Small intestine (tissue), 7 donors: ENCODE measurements at regions not wholly inside any gene's neighbourhood (a gene's known extent, or its start where the extent isn't known, plus 50 kb on each side); places are given as distances from the start of the nearest gene placed in this dataset.
A peak's percentile ranks its signal among the peaks of the same experiment; 100 is the strongest.

ENCODE experiments used
- DNase-seq, 2 donors: peaks; one replicate each; pipeline versions ENCODE4 v3.0.0 to v3.0.0-alpha.2; 2013
- FAIRE-seq: peaks from 2 replicates; lab custom pipeline; 2012; peaks lifted over from hg19 to GRCh38; lab: Jason Lieb, UNC
- H3K27ac ChIP-seq, 3 donors: one replicate each; pipeline ENCODE4 v1.5.1; 2013; ENCODE audit warnings: low read length in 2 of 3, mild to moderate bottlenecking in 2 of 3, control low read depth in 1 of 3, inconsistent platforms in 1 of 3, low read depth in 1 of 3, moderate library complexity in 1 of 3
- H3K27me3 ChIP-seq, 3 donors: one replicate each; pipeline ENCODE4 v1.6.1; 2013; ENCODE audit warnings: low read length in 3 of 3, inconsistent platforms in 1 of 3; ENCODE audit not compliant: control insufficient read depth in 3 of 3, insufficient read depth in 3 of 3
- H3K36me3 ChIP-seq, 3 donors: one replicate each; pipeline ENCODE4 v1.6.1; 2013; ENCODE audit warnings: low read length in 3 of 3, inconsistent platforms in 1 of 3, low read depth in 1 of 3, mild to moderate bottlenecking in 1 of 3, moderate library complexity in 1 of 3; ENCODE audit not compliant: control insufficient read depth in 3 of 3, insufficient read depth in 2 of 3
- H3K4me1 ChIP-seq, 3 donors: one replicate each; pipeline ENCODE4 v1.6.1; 2013; ENCODE audit warnings: low read length in 2 of 3, inconsistent platforms in 1 of 3, low read depth in 1 of 3, mild to moderate bottlenecking in 1 of 3, moderate library complexity in 1 of 3; ENCODE audit not compliant: control insufficient read depth in 3 of 3, insufficient read depth in 2 of 3
- H3K4me3 ChIP-seq, 3 donors: one replicate each; pipeline ENCODE4 v1.5.1; 2013; ENCODE audit warnings: low read length in 3 of 3, control low read depth in 1 of 3, inconsistent platforms in 1 of 3, low read depth in 1 of 3, mild to moderate bottlenecking in 1 of 3, moderate library complexity in 1 of 3
- H3K9me3 ChIP-seq, 2 donors: one replicate each; pipeline ENCODE4 v1.6.1; 2013; ENCODE audit warnings: low read depth in 1 of 2, low read length in 1 of 2; ENCODE audit not compliant: control insufficient read depth in 2 of 2, insufficient read depth in 1 of 2
- WGBS, 3 donors: extraction: QIAGEN DNeasy Blood & Tissue Kit; methylation state at CpG; one replicate each; pipeline ENCODE4 v1.1.7; 2013; 5-methylcytosine and 5-hydroxymethylcytosine counted together
- donor health status: healthy with polysubstance abuse.
- donor health status: control.
- donor health status: control.
- donor health status: Bipolar disorder and iron deficiency.
- donor health status: healthy.

- Histone ChIP-seq H3K9me3 (no peaks in the 10 kb centered on the region), H3K36me3 (no peaks in the 10 kb centered on the region), H3K27me3 (peaks cover 0 to 1% (median 0%) of the 10 kb centered on the region in 3 donors), H3K27ac (no peak overlapping the region), H3K4me1 (no peaks in the 10 kb centered on the region), H3K4me3 (no peak overlapping the region)
- FAIRE-seq (no peak), DNase-seq (no peak)
- 95 to 97% (median 96%) methylated on average over 16 of the region's 16 CpGs for WGBS, 3 donors
These were observed 322.7 kb upstream of the PITX2 start for GRCh38 chr4:110945600-110945999.

- WGBS, 3 donors: 65 to 90% (median 82%) methylated on average over 3 of the region's 3 CpGs
- Histone ChIP-seq H3K27ac (no peak overlapping the region), H3K4me3 (no peak overlapping the region), H3K27me3 (peaks cover 0 to 1% (median 0%) of the 10 kb centered on the region in 3 donors), H3K4me1 (no peaks in the 10 kb centered on the region), H3K9me3 (no peaks in the 10 kb centered on the region), H3K36me3 (no peaks in the 10 kb centered on the region)
- DNase-seq (no peak), FAIRE-seq (no peak)
These were observed 326.7 kb upstream of the PITX2 start for GRCh38 chr4:110949542-110949941.

GRCh38 chr4:110950731-110951130 is 327.9 kb upstream of the PITX2 start:
- no peaks in the 10 kb centered on the region for H3K9me3 ChIP-seq
- no peak for FAIRE-seq
- H3K36me3 ChIP-seq: no peaks in the 10 kb centered on the region
- no peak overlapping the region for H3K4me3 ChIP-seq
- no peaks in the 10 kb centered on the region for H3K4me1 ChIP-seq
- 66 to 76% (median 68%) methylated on average over 2 of the region's 2 CpGs for WGBS, 3 donors
- DNase-seq: no peak
- peaks cover 0 to 1% (median 0%) of the 10 kb centered on the region in 3 donors for H3K27me3 ChIP-seq
- H3K27ac ChIP-seq: no peak overlapping the region

GRCh38 chr4:110953191-110953590 is 330.3 kb upstream of the PITX2 start:
- Histone ChIP-seq H3K27me3 (peaks cover 0 to 1% (median 0%) of the 10 kb centered on the region in 3 donors), H3K27ac (no peak overlapping the region), H3K4me3 (no peak overlapping the region), H3K9me3 (no peaks in the 10 kb centered on the region), H3K36me3 (no peaks in the 10 kb centered on the region), H3K4me1 (no peaks in the 10 kb centered on the region)
- FAIRE-seq (no peak), DNase-seq (no peak)
- WGBS, 3 donors: 26 to 59% (median 44%) methylated on average over 1 of the region's 1 CpG

- Histone ChIP-seq H3K27me3 (peaks cover 0 to 1% (median 0%) of the 10 kb centered on the region in 3 donors), H3K9me3 (no peaks in the 10 kb centered on the region), H3K36me3 (no peaks in the 10 kb centered on the region), H3K4me1 (no peaks in the 10 kb centered on the region), H3K27ac (no peak overlapping the region), H3K4me3 (no peak overlapping the region)
- 16 to 44% (median 34%) methylated on average over 4 of the region's 4 CpGs for WGBS, 3 donors
- FAIRE-seq (no peak), DNase-seq (peak in 1 of 2 donors; percentile 0)
These were observed 331.0 kb upstream of the PITX2 start for GRCh38 chr4:110953898-110954297.

GRCh38 chr4:110955748-110956147 is 332.9 kb upstream of the PITX2 start:
- Histone ChIP-seq H3K36me3 (no peaks in the 10 kb centered on the region), H3K4me3 (no peak overlapping the region), H3K27me3 (peaks cover 0 to under 1% (median 0%) of the 10 kb centered on the region in 3 donors), H3K4me1 (no peaks in the 10 kb centered on the region), H3K27ac (no peak overlapping the region), H3K9me3 (no peaks in the 10 kb centered on the region)
- FAIRE-seq: no peak
- DNase-seq: no peak
- 84 to 97% (median 97%) methylated on average over 1 of the region's 1 CpG for WGBS, 3 donors

- H3K4me3 ChIP-seq: no peak overlapping the region
- peak; percentile 41 for FAIRE-seq
- H3K27me3 ChIP-seq: peaks cover 0 to 11% (median 2%) of the 10 kb centered on the region in 3 donors
- H3K4me1 ChIP-seq: no peaks in the 10 kb centered on the region
- peak; percentile 13 to 37 for DNase-seq
- no peaks in the 10 kb centered on the region for H3K9me3 ChIP-seq
- no peak overlapping the region for H3K27ac ChIP-seq
- no peaks in the 10 kb centered on the region for H3K36me3 ChIP-seq
These were observed 336.3 kb upstream of the PITX2 start for GRCh38 chr4:110959041-110959643.

- Histone ChIP-seq H3K4me3 (no peak overlapping the region), H3K27me3 (peaks cover 0 to 11% (median 2%) of the 10 kb centered on the region in 3 donors), H3K36me3 (no peaks in the 10 kb centered on the region), H3K27ac (no peak overlapping the region), H3K9me3 (no peaks in the 10 kb centered on the region), H3K4me1 (no peaks in the 10 kb centered on the region)
- FAIRE-seq (no peak), DNase-seq (no peak)
- 81 to 87% (median 85%) methylated on average over 3 of the region's 3 CpGs for WGBS, 3 donors
These were observed 338.2 kb upstream of the PITX2 start for GRCh38 chr4:110961066-110961465.

GRCh38 chr4:110962616-110963015 is 339.7 kb upstream of the PITX2 start:
- DNase-seq (no peak), FAIRE-seq (no peak)
- Histone ChIP-seq H3K36me3 (no peaks in the 10 kb centered on the region), H3K27ac (no peak overlapping the region), H3K4me3 (no peak overlapping the region), H3K27me3 (peaks cover 0 to 11% (median 2%) of the 10 kb centered on the region in 3 donors), H3K4me1 (no peaks in the 10 kb centered on the region), H3K9me3 (no peaks in the 10 kb centered on the region)
- 77 to 83% (median 77%) methylated on average over 3 of the region's 3 CpGs for WGBS, 3 donors
